ENCODE measurements at regions not wholly inside any gene's neighbourhood (a gene's known extent, or its start where the extent isn't known, plus 50 kb on each side); places are given as distances from the start of the nearest gene placed in this dataset.

DNA sequence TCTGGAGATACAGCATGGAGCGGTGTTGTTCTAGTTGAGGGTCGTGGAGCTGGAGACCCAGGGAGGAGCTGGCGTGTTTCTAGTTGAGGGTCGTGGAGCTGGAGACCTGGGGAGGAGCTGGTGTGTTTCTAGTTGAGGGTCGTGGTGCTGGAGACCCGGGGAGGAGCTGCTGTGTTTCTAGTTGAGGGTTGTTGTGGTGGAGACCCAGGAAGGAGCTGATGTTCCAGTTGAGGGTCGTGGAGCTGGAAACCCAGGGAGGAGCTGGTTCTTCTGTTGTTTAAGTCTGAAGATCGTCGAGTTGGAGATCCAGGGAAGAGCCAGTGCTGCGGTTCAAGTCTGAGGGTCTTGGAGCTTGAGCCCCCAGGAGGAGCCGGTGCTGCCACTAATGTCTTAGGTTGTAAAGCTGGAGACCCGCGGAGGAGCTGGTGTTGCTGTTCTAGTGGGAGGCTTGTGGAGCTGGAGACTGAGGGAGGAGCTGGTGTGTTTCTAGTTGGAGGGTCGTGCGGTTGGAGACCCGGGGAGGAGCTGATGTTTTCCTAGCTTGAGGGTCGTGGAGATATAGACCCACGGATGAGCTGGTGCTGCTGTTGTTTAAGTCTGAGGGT, 155.3 kb downstream of the RTP5 start:
- Histone ChIP-seq H4K5ac (ENCODE audit: insufficient read length, low read depth, low read length) (no peak overlapping the region), H3K79me1 (ENCODE audit: insufficient read depth, low read depth, low read length, poor library complexity, severe bottlenecking) (no peaks in the 10 kb centered on the region), H2BK5ac (ENCODE audit: insufficient read length, low read length) (no peak overlapping the region), H3T11ph (ENCODE audit: low read length) (no peak overlapping the region), H3K56ac (ENCODE audit: insufficient read length, low read depth, low read length) (no peak overlapping the region), H4K91ac (ENCODE audit: insufficient read length, low read depth, low read length) (no peak overlapping the region), H2BK15ac (ENCODE audit: low read depth, low read length) (no peak overlapping the region), H3K79me2 (ENCODE audit: insufficient read depth, low read length) (no peaks in the 10 kb centered on the region), H3K23me2 (ENCODE audit: insufficient read length, low read depth, low read length, poor library complexity, severe bottlenecking) (no peaks in the 10 kb centered on the region), H4K8ac (replicated peaks; ENCODE audit: insufficient read length, low read depth, low read length) (no peak overlapping the region), H2BK12ac (ENCODE audit: insufficient read length, low read depth, low read length) (no peak overlapping the region), H4K20me1 (ENCODE audit: control insufficient read depth, insufficient read depth, insufficient read length) (no peaks in the 10 kb centered on the region), H2BK20ac (ENCODE audit: low read depth, low read length, poor library complexity, severe bottlenecking) (no peak overlapping the region), H3K9me3 (ENCODE audit: control insufficient read depth, low read depth, low read length) (no peaks in the 10 kb centered on the region), H3K18ac (ENCODE audit: insufficient read length, low read depth, low read length) (no peak overlapping the region), H3K14ac (ENCODE audit: insufficient read depth, low read length) (no peak overlapping the region), H2AK5ac (ENCODE audit: insufficient read length, low read length) (no peak overlapping the region), H3K27me3 (ENCODE audit: insufficient read depth, low read length) (no peaks in the 10 kb centered on the region), H3K9ac (ENCODE audit: extremely low read depth, insufficient read length, low read length) (no peak overlapping the region), H3K4me2 (ENCODE audit: insufficient read depth, insufficient read length, low read length) (no peak overlapping the region), H3K4ac (ENCODE audit: low read depth, low read length) (no peak overlapping the region), H2BK120ac (ENCODE audit: low read depth, low read length, poor library complexity, severe bottlenecking) (no peak overlapping the region), H3K27ac (ENCODE audit: insufficient read length, low read depth, low read length) (no peak overlapping the region), H3K4me1 (ENCODE audit: insufficient read depth, low read length) (no peaks in the 10 kb centered on the region), H3K23ac (ENCODE audit: insufficient read length, low read depth, low read length) (no peak overlapping the region), H2AFZ (ENCODE audit: low read length) (no peak overlapping the region)
- Mint-ChIP-seq H3K27me3 (ENCODE audit: low read depth) (peaks cover 96% of the 10 kb centered on the region), H3K4me1 (no peaks in the 10 kb centered on the region), H3K4me3 (no peak overlapping the region; a peak in 1 of 5 replicates), H3K9me3 (peaks cover 36 to 37% of the 10 kb centered on the region in 2 experiments), H3K36me3 (ENCODE audit: insufficient read depth in 1 of 3, low read depth in 3 of 3) (peaks cover 3 to 20% (median 5%) of the 10 kb centered on the region in 3 experiments; a peak in 4 of 7 replicates), H3K27ac (no peak overlapping the region)
- no peak for DNase-seq
- TF ChIP-seq, protein P1, sequence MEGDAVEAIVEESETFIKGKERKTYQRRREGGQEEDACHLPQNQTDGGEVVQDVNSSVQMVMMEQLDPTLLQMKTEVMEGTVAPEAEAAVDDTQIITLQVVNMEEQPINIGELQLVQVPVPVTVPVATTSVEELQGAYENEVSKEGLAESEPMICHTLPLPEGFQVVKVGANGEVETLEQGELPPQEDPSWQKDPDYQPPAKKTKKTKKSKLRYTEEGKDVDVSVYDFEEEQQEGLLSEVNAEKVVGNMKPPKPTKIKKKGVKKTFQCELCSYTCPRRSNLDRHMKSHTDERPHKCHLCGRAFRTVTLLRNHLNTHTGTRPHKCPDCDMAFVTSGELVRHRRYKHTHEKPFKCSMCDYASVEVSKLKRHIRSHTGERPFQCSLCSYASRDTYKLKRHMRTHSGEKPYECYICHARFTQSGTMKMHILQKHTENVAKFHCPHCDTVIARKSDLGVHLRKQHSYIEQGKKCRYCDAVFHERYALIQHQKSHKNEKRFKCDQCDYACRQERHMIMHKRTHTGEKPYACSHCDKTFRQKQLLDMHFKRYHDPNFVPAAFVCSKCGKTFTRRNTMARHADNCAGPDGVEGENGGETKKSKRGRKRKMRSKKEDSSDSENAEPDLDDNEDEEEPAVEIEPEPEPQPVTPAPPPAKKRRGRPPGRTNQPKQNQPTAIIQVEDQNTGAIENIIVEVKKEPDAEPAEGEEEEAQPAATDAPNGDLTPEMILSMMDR (conservative IDR thresholded peaks at IDR 0.05), result no peak
- no CpG with 5 or more reads among the region's 18 CpGs for WGBS (ENCODE audit: extremely low coverage, insufficient read length, low lambda C conversion rate)
